Medulla oblongata (tissue), 1 donor: ENCODE measurements at regions not wholly inside any gene's neighbourhood (a gene's known extent, or its start where the extent isn't known, plus 50 kb on each side); places are given as distances from the start of the nearest gene placed in this dataset.
A peak's percentile ranks its signal among the peaks of the same experiment; 100 is the strongest.

Source experiments
- DNase-seq: peaks from one replicate; pipeline ENCODE4 v3.0.0-alpha.2; 2015; ENCODE audit errors: extremely low spot score

DNA sequence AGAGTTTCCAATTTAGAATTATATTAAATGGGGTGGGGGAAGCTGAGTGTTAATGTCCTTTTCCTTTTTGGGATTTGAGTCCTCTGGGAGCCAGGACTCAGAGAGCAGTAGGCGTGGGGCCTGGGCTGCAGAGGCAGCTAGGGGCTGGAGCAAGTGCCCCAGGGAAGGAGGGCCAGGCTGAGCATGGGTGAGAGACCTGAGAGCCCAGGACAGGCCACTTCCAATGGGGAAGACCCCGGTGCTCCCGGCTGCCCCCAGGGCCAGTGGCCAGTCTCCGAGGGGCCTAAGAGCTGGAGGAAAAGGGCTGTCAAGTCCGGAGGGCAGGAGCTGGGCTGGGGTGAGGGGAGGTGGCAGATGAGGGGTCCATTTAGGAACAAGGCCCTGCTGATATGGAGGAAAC, 371.5 kb downstream of the ZNF536 start:
- no peak for DNase-seq

DNA sequence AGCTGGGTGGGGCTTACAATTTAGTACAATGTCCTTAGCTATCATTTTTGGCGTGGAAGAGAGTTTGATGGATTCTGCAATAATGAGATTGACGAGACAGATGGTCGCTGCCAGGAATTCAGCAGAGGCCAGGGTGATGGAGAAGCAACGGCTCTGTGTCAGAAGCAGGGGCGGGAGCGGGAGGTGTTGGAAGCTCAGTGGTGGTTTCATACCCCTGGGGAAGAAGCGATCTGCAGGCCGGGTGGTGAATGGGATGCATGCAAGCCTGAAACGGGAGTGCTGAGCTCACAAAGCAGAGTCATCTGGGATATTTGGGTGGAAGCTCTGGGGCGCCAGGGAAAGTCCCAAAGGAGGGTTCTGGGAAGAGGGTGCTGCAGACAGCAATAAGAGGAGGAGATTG, 370.8 kb downstream of the ZNF536 start:
- no peak for DNase-seq

DNA sequence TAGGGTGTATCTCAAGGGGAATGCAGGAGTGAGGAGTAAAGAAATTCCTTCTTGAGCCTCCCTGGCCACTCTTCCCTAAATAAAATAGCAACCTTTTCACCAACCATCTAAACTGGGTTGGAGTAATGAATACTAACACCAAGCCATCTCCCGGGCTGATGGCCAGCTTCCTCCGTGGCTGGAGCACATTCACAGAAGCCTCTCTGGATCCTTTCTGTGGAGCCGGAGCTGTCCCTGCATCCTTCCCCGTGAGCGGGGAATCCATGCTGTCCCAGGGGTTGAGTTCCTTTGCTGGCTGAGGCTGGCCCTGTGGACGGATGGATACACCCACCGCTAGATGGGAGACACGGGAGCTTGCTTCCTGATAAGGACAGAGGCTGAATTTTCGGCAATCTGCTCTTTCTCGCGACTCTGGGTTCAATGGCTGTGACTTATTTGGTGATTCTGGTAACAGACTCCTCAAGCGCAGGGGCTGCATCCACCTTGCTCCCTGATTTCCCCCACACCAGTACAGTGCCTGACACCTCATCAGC, 370.3 kb downstream of the ZNF536 start:
- DNase-seq = no peak

DNA sequence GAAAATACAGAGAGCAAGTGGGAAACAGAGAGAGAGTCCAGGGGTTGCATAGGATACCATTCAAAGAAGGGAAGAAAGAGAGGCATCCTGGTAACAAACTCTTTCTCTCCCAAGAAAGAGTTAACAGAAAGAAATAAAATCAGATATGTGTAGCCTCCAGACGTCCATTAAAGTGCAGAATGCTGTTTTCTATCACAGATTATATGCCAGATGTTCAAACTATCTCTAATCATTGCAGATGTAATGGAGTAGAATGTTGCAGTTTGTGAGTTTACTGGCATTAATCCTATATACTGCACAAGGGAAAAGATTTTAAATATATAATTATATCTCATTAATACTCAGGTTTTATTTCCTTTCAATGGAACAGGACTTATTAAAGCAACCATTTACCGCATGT, 369.4 kb downstream of the ZNF536 start:
- no peak for DNase-seq

DNA sequence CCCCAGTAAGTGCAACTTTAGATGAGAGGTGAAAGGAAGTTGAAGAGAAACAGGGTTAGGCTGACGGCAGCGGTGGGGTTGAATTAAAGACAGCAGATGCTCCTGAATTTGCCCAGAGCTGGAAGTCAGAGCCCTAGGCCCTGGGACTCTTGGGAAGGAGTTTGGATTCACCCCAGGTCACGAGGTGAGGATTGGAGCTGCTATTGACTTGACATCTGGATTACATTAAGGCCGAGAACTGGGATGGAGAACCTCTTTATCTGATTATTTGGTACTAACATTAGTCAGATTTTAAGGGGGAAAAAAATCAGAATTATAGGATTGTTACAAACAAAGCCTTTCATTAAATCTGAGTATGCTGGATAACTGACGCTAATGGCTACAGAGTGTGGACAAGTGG, 367.2 kb downstream of the ZNF536 start:
- DNase-seq = no peak

DNA sequence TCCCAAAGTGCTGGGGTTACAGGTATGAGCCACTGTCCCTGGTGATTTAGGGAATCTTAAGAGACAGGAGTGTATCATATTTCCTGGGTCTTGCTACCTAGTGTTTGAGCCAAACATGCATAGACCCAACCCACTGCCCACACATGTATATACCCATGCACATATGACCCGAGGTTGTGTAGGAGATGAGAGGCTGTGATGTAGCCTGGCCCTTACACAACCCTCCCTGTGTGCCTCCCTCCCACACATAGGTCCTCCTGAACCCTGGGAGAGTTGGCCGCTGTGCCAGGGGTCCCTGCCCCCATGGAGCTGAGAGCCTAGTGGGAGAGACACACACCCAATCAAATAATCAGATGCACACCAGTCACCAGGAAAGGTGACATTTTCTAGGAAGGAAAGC, 365.9 kb downstream of the ZNF536 start:
- DNase-seq = no peak

DNA sequence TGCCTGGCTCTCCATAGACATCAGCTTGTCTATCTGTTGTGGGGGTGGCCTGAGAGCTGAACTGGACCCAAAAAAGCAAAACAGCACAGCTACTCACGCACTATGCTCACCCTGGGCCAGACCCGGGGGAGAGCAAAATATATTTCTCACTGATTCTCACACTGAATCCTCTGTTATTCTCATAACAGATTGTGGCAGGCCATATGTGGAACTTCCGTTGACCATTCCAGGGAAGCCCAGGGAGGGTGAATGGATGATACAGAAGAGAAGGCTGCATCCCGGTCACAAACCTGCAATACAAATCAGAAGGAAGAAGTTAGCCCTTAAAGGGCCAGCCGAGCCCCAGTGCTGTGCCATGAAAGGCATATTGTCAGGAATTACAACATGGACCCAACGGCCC, 362.5 kb downstream of the ZNF536 start:
- no peak for DNase-seq

DNA sequence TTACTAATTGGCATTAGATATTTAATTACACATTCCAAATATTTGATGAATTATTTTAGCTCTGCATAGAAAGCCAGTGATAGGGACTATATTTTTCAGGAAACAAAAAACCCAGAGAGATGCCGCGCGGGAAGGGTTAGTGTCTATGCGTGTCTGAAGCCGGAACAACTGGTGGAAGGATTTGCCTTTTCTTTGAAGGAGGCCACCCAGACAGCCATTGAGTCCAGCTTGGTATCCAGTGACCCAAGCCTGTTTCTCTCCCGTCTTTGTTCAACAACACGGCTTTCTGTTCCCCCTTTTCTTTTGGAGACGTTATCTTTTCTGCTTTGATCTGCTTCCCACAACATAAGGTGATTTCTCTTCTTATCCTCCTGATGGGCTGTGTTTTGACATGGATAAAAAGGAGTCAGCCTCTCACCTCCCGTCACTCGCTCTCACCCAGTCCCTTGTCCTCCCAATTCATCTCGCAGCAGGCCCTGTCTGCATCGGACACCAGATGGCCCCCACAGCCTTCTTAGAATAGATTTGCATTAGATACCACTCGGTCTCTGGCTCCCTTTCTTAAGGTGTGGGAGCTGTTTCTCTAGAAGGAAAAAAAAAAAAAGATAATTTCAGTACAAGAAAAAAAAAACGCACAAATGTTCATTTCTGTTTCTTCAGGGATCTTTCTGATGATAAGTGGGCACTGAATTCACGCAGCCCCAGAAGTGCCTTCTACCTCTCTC, 361.8 kb downstream of the ZNF536 start:
- peak; percentile 6 for DNase-seq

DNA sequence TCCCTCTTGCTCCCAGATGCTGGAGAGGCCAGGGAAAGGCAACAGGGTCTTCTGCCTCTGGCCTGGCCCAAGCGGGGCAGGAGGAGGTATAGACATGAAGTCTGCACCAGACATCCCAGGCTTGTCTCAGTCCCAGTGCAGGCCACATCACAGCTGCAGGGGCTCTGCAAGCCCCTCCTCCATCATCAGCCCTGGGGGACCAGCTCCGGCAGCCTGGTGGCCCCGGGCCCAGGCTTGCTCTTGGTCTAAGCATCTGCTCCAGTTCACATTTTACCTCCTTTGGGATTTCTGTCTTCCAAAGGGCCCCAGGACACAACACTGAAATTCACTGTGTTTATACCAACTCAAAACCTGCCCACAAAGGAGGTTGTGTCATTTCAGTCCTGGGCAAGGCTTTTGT, 359.4 kb downstream of the ZNF536 start:
- no peak for DNase-seq

DNA sequence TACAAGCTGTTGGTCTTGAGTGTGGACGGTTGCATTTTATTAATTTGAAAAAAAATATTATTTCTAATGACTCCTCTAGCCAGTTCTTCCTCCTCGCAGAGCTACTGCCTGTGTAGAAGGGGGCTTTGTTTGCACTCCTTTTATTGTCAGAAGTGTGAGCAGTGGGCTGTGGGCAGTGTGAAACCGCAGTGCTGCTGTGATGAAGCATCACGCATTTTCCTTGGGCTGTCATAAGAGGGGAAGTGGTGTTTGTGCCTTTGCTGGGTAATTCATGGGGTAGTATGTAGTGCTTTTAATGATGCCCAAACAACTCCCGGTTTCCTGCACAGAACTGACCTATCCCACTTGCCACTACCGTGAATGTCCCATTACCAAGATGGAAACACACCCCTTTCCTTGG, 357.3 kb downstream of the ZNF536 start:
- no peak for DNase-seq

DNA sequence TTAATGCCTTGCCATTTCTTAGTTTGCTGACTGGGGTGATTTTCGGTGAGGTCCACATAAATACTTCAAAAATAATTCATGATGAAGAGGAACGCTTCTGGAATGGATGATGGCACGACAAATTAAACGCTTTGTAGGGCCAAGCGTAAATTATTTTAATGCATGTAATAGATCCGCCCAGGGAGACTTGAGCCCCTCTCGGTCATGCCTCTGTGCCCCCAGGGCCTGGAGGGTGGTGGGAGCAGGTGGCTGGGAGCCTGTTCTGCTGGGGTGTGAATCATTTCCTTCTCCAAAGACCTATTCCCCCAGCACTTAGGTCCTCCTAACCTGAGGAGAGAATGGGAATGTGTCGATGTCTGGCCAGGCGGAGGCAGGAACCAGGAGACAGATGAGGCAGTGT, 350.6 kb downstream of the ZNF536 start:
- DNase-seq = no peak

DNA sequence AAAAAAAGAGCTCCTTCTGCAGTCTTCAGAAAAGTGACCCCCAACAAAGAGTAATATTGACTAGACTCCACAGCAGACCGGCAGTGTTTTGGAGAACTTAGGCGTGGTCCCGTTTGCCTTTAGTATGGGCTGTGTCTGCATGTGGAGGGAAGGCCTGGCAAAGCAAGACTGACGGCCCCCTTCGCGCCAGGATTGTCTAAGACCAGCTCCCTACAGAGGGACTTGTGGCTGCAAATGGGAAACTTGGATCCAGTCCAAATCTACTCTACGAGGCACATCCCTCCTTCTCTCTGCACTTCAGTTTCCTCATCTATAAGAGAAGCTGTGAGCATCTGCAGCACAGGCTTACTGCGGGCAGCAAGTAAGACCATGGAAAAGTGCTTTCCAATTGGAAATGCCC, 350.0 kb downstream of the ZNF536 start:
- DNase-seq = no peak

DNA sequence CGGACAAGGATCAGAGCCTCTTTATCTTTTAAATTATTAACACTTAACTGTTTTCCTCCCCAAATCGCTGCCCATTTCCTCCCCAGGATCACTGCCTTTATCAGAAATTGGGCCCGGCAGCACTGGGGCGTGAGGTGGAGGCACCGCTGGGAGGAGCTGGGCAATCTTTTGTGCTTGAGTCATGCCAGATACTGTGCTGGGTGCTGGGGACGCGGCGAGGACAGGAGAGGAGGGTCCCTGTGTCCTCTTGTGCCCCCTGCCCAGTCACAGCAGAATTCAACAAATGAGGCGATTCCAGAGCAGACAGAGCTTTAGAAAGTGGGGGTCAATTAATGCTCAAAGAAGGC, 347.8 kb downstream of the ZNF536 start:
- no peak for DNase-seq

DNA sequence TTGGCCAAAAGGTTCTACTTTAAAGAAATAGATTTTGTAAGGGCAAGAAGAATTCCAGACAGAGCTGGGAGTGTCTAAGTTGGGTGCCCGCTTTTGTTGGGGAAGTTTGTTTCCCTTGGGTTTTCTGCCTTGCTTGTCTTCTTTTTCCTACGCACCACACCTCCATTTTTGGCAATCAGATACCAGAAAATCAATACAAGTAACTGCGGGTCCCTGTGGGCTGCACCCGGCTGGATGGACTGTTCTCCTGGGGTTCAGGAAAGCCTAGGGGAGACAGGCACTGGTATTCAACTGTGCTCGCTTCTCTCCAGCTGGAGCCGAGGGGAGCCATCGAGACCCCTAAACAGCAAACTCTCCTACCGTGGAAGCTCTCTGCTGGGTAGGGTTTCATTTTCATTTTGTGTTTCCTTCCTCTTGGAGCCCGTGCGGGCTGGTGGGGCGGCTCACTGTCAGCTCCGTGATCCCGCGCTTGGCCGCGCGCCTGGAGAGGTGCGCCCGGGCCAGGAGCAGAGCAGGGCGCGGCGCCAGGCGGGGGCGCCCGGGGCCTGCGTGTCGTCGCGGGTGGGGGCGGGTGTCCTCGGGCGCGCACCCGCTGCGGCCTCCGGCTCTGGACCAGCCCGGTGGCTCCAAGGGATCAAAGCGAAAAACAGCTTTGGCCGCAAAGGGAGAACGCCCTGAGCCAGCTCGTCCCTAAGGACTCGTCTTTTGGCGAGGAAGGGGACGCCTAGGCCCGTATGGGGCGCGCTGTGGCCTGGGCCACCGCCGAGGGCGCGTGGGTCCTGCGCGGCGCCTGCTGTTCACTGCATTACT, 347.2 kb downstream of the ZNF536 start:
- peak; percentile 40 for DNase-seq

DNA sequence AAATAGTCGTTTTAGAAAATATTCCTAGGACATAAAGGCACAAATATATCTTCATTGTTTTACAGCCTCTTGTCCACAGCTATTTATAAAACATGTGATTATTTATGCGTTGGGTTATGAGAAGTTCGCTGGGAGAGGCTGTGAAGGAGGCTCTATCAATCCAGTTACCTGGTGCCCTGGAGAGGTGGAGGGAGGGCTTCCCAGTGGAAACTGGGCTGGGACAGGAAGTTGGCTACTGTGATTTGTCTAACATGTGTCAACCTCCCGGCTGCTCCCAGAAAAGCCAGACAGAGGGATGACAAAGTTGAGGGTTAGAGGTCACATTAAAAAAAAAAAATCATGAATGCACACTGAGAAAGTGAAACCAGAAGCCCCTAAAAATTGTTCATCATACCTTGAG, 346.5 kb downstream of the ZNF536 start:
- no peak for DNase-seq

DNA sequence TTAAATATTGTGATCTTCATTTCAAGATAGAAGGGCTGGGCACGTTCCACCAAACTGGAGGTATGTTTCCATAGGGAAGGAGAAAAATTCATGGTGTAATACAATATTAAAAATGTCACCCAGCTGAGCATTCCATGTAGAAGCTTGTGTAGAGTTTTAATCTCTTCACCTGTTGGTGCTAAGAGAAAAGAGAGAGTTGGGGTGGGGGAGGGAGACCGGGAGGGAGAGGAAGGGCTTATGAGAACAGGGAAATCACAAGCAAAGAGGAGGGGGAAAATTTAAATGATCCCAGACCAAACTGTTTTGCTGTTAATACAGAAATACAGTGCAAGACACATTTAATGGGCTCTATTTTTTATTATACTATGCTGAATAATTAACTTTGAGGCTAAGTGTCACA, 345.8 kb downstream of the ZNF536 start:
- no peak for DNase-seq

DNA sequence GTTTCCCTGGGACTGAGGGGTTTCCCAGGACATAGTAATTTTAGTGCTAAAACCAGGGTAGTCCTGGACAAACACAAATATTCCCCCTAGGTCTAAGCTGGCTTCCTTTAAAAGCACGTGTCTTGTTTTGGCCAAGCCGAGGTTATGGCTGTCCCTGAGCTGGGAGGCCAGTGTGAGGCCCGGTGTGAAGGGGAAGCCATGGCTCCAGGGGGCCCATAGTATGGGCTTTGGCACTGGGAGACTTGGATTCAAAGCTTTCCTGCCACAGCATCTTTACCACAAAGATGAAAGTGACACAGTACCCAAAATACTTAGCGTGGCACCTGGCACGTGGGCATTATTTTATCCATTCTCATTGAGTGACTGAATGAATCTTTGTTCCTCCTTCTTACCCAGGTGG, 345.2 kb downstream of the ZNF536 start:
- DNase-seq = no peak

DNA sequence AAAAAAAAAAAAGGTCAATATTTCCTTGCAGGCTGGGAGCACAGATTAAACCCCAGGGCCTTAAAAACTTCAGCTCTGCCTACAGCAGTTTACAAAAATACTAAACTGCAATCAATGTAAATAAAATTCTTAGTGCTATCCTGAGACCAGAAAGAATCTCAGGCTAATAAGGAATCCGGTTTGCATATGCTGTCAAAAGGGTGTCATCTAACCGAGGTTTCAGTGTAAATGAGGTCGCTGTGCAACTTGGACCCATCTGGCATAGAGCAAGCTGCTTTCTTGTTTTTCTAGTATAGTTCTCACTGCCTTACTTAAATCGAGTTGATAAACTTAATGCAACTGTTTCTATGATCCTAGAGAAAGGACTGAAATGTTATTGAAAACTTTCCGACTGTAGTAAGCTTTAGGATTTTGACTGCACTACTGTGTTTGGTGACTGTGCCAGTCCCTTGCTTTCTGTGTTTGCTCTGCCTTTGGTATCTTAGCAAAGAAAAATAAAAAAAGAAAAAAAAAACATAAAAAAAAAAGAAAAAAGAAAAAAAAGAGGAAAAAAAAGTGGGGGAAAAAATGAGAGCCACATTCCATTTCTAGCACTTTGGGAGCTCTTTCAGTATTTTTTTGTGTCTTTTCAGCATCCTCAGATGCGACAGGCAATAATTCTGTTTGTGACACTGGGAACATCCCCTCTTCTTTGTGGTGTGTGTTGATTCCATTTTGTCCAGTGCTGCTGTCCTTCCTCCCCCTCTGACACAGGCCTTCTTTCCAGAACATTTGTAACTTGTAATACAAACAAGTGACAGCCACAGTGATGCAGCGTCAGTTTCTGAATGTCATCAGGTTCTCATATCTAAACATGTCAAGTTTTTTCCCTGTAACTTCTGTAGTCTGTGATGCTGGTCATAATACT, 340.5 kb downstream of the ZNF536 start:
- no peak for DNase-seq

DNA sequence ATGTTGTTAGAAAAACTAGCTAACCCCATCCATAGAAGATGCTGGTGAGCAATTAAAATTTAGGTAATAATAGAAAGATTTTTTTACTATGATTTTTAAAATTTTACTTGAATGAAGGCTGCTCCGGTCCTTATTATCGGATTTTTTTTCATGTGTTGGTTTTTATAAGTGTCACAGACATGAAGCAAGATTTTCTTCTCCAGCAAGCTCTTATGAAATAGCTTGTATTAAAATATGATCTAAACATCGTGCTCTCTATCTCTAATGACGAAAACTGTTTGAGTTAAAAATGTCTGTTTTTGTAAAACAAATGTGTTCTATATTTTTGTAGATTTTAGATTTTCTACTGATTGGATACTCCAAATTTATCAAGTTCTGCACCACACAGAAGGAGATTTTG, 339.6 kb downstream of the ZNF536 start:
- no peak for DNase-seq

DNA sequence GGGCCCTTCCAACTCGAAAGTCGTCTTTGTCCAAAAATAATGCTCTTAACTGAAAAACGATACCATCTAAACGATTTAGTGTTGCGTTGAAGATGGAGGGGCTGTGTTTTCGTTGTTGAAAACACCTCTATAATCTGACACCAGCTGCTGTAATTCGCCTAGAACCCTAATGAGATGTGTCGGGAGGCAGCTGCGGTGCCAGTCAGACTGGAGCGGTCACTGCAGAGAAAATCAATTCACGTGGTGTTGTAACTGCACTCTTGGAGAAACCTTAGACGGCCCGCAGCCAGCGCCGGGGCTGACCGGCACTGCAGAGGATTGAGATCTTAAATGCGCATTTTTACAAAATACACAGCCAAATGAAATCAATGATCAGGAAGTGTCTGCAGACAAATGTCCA, 339.1 kb downstream of the ZNF536 start:
- no peak for DNase-seq

DNA sequence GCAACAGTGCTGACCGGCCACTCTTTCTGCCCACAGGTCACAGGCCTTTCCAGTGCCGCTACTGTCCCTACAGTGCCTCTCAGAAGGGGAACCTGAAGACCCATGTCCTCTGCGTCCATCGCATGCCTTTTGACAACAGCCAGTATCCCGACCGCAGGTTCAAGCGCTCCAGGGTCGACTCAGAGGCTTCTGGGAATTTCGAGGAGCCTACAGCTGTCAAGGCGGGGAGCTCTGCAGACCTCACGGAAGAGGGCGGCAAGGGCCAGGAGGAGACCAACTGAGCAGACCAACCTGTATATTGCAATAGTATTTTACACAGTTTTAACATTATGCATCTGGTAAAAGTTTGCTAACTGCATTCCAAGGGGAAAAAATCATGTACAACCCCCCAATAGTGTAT, 338.5 kb downstream of the ZNF536 start:
- no peak for DNase-seq

DNA sequence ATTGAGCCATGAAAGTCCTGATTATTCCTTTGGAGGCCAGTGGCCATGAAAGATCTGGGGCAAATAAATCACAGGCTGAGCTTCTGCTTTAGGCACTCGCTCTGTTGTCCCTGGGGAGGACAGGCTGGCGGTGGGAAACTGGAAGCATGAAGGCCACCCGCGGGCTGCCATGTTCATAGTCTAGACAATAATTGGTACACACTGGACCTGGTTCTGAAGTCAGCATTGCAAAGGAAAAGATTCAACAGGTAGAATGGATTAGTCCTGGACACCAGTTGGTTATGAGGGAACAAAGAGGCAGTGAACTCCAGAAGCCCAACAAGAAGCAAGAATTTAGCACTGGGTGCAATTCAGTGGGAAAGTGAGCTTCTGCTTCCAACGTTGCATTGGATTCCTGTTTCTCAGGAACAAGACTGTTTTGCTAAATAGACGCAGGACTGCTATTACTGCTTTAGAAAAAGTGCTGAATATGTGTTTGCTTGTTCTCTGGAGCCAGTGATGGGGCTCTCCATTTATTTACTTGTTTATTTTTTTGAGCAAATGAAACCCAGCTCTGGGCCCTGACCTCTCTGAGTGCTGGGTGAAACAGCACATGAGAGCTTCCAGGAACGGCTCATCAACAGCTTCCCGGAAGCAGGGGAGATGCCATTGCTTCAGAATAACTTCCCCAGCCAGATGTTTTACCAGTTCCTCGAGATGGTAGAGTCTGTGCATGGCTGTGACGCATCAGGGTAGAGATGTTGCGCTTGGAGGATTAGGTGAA, 336.4 kb downstream of the ZNF536 start:
- no peak for DNase-seq
